Colonic mucosa (tissue), 4 donors: ENCODE measurements at regions not wholly inside any gene's neighbourhood (a gene's known extent, or its start where the extent isn't known, plus 50 kb on each side); places are given as distances from the start of the nearest gene placed in this dataset.

Source experiments
- DNase-seq: peaks from one replicate; pipeline ENCODE4 v3.0.0-alpha.2; 2020
- H3K27ac ChIP-seq: fragments of 200-600 bp; one replicate; pipeline ENCODE4 v1.8.0; 2021
- H3K27me3 ChIP-seq: fragments of 200-600 bp; one replicate; pipeline ENCODE4 v1.8.0; 2021
- H3K36me3 ChIP-seq: fragments of 200-600 bp; one replicate; pipeline ENCODE4 v1.8.0; 2021
- H3K4me1 ChIP-seq: fragments of 200-600 bp; one replicate; pipeline ENCODE4 v1.8.0; 2021; ENCODE audit warnings: mild to moderate bottlenecking
- H3K4me3 ChIP-seq: fragments of 200-600 bp; one replicate; pipeline ENCODE4 v1.8.0; 2021
- H3K9ac ChIP-seq, 2 donors: one replicate each; pipeline ENCODE4 v1.7.0; 2013; ENCODE audit warnings: control low read depth in 2 of 2, low read depth in 2 of 2, low read length in 2 of 2
- H3K9me3 ChIP-seq: fragments of 200-600 bp; one replicate; pipeline ENCODE4 v1.8.0; 2021
- CTCF ChIP-seq: fragments of 200-600 bp; IDR thresholded peaks from one replicate; pipeline ENCODE4 v1.8.0; 2022; ENCODE audit warnings: antibody characterized with exemption, mild to moderate bottlenecking
- intact Hi-C: fragments of 100-400 bp; cut with DNase I; formaldehyde crosslinking; loops from one replicate; pipeline ENCODE4 v1.14.1; 2022
- donor health status: healthy.
- donor health status: DM: no; HTN: no; CAD: no.
- donor health status: DM: no; HTN: no; CAD: no.

- H3K4me3 ChIP-seq = no peak overlapping the region
- no peaks in the 10 kb centered on the region for H3K4me1 ChIP-seq
- no peaks in the 10 kb centered on the region for H3K27me3 ChIP-seq
- intact Hi-C loops = no loop called here
- H3K9ac ChIP-seq = no peak overlapping the region
- H3K27ac ChIP-seq = no peak overlapping the region
- TF ChIP-seq CTCF = no peak
- H3K9me3 ChIP-seq = no peaks in the 10 kb centered on the region
- no peak for DNase-seq
- H3K36me3 ChIP-seq = no peaks in the 10 kb centered on the region
Measured at GRCh38 chr5:125398466-125398865, 652.0 kb upstream of the ZNF608 start.

- Histone ChIP-seq H3K4me1 (no peaks in the 10 kb centered on the region), H3K36me3 (no peaks in the 10 kb centered on the region), H3K9me3 (no peaks in the 10 kb centered on the region), H3K27ac (no peak overlapping the region), H3K4me3 (no peak overlapping the region), H3K27me3 (no peaks in the 10 kb centered on the region), H3K9ac (no peak overlapping the region)
- no peak for TF ChIP-seq CTCF
- intact Hi-C loops = no loop called here
- no peak for DNase-seq
Measured at GRCh38 chr5:125399885-125400284, 653.4 kb upstream of the ZNF608 start.

- TF ChIP-seq CTCF = no peak
- intact Hi-C loops = no loop called here
- no peak overlapping the region for H3K4me3 ChIP-seq
- H3K36me3 ChIP-seq = no peaks in the 10 kb centered on the region
- no peaks in the 10 kb centered on the region for H3K9me3 ChIP-seq
- DNase-seq = no peak
- H3K4me1 ChIP-seq = no peaks in the 10 kb centered on the region
- H3K27ac ChIP-seq = no peak overlapping the region
- no peak overlapping the region for H3K9ac ChIP-seq
- H3K27me3 ChIP-seq = no peaks in the 10 kb centered on the region
Measured at GRCh38 chr5:125401724-125402622, 655.5 kb upstream of the ZNF608 start.

- intact Hi-C loops = no loop called here
- no peak overlapping the region for H3K9ac ChIP-seq
- H3K27me3 ChIP-seq = no peaks in the 10 kb centered on the region
- H3K4me3 ChIP-seq = no peak overlapping the region
- H3K36me3 ChIP-seq = no peaks in the 10 kb centered on the region
- no peak for TF ChIP-seq CTCF
- no peak for DNase-seq
- no peak overlapping the region for H3K27ac ChIP-seq
- no peaks in the 10 kb centered on the region for H3K9me3 ChIP-seq
- H3K4me1 ChIP-seq = no peaks in the 10 kb centered on the region
Measured at GRCh38 chr5:125402787-125403186, 656.3 kb upstream of the ZNF608 start.

- H3K9me3 ChIP-seq = no peaks in the 10 kb centered on the region
- intact Hi-C loops = no loop called here
- H3K27ac ChIP-seq = no peak overlapping the region
- H3K4me3 ChIP-seq = no peak overlapping the region
- H3K9ac ChIP-seq = no peak overlapping the region
- DNase-seq = no peak
- H3K27me3 ChIP-seq = no peaks in the 10 kb centered on the region
- TF ChIP-seq CTCF = no peak
- H3K36me3 ChIP-seq = no peaks in the 10 kb centered on the region
- H3K4me1 ChIP-seq = no peaks in the 10 kb centered on the region
Measured at GRCh38 chr5:125404056-125404455, 657.6 kb upstream of the ZNF608 start.
